HCT116 (cell line): ENCODE measurements at regions not wholly inside any gene's neighbourhood (a gene's known extent, or its start where the extent isn't known, plus 50 kb on each side); places are given as distances from the start of the nearest gene placed in this dataset.

Source experiments
- ATAC-seq: fragments of 200-7000 bp; cut with Tn5 transposase; 2 replicates; pipeline ENCODE4 v1.9.1; 2020; ENCODE audit warnings: mild to moderate bottlenecking, moderate library complexity
- BruUV-seq: library from RNA; stranded (reverse); fragments of 400-500 nt; replicated peaks from 2 replicates; lab custom pipeline; 2021; lab: Mats Ljungman, UMichigan
- CTCF ChIA-PET: fragments of 300-600 bp; sonication (Branson Sonifier 250); formaldehyde crosslinking; loops from one replicate; lab custom pipeline; 2021; ENCODE audit warnings: antibody characterized with exemption; lab: Charles Lee
- POLR2A ChIA-PET: fragments of 300-600, 350-600 bp; sonication (Branson Sonifier 250); formaldehyde crosslinking; loops from one replicate; lab custom pipeline; 2021; ENCODE audit warnings: antibody characterized with exemption; lab: Charles Lee
- RAD21 ChIA-PET, 2 experiments: fragments of 300-600 bp; sonication (Branson Sonifier 250); formaldehyde crosslinking; loops; one replicate each; lab custom pipeline; 2023; ENCODE audit warnings: low total read pairs in 2 of 2; ENCODE audit not compliant: uncharacterized antibody in 2 of 2, unreplicated experiment in 2 of 2, low non-redundant PET in 1 of 2; lab: Charles Lee
- DNase-seq: peaks from one replicate; pipeline ENCODE4 v3.0.0-alpha.2; 2010; ENCODE audit warnings: low read depth, low spot score
- H2AFZ ChIP-seq: fragments of 200-600 bp; shearing (Covaris generic), sonication (generic); 2 replicates; pipeline ENCODE4 v1.6.1; 2017; ENCODE audit warnings: low read depth, mixed run types, mixed read lengths, antibody characterized with exemption, low read length; ENCODE audit not compliant: poor library complexity, severe bottlenecking
- H3K27ac ChIP-seq: 2 replicates; pipeline ENCODE4 v1.5.1; 2012; ENCODE audit warnings: low read depth, low read length
- H3K27me3 ChIP-seq: fragments of 200-600 bp; sonication (generic); 2 replicates; pipeline ENCODE4 v1.6.1; 2016; ENCODE audit warnings: mixed run types, low read length, mixed read lengths; ENCODE audit not compliant: insufficient read depth
- H3K36me3 ChIP-seq, 2 experiments: fragments of 200-500 bp in 1 of 2; fragments of 200-600 bp in 1 of 2; sonication (Bioruptor generic) in 1 of 2; sonication (generic) in 1 of 2; 2 replicates each; pipeline versions ENCODE4 v1.5.1 to v1.6.1; 2014 to 2016; ENCODE audit warnings: low read length in 2 of 2, inconsistent platforms in 1 of 2, mixed read lengths in 1 of 2, mixed run types in 1 of 2; ENCODE audit not compliant: insufficient read depth in 2 of 2, control insufficient read depth in 1 of 2
- H3K4me1 ChIP-seq, 2 experiments: fragments of 200-600 bp in 1 of 2; sonication (generic) in 1 of 2; 2 replicates each; pipeline versions ENCODE4 v1.5.1 to v1.6.1; 2012 to 2017; ENCODE audit warnings: low read length in 2 of 2, inconsistent platforms in 1 of 2, mild to moderate bottlenecking in 1 of 2, mixed read lengths in 1 of 2, mixed run types in 1 of 2, moderate library complexity in 1 of 2; ENCODE audit not compliant: insufficient read depth in 2 of 2, control insufficient read depth in 1 of 2
- H3K4me2 ChIP-seq: fragments of 200-600 bp; sonication (generic); 2 replicates; pipeline ENCODE4 v1.6.1; 2017; ENCODE audit warnings: mixed run types, low read length, mixed read lengths
- H3K4me3 ChIP-seq, 2 experiments: fragments of 200-600 bp in 1 of 2; sonication (generic) in 1 of 2; replicated peaks in 1 of 2; 2 replicates each; pipeline ENCODE4 v1.5.1; 2011 to 2016; ENCODE audit warnings: low read length in 2 of 2, control low read depth in 1 of 2, low read depth in 1 of 2, mild to moderate bottlenecking in 1 of 2, mixed read lengths in 1 of 2, mixed run types in 1 of 2
- H3K79me2 ChIP-seq: fragments of 200-600 bp; sonication (generic); 2 replicates; pipeline ENCODE4 v1.6.1; 2017; ENCODE audit warnings: mild to moderate bottlenecking, mixed run types, low read length, moderate library complexity, mixed read lengths; ENCODE audit not compliant: insufficient read depth
- H3K9ac ChIP-seq: fragments of 200-600 bp; sonication (generic); 2 replicates; pipeline ENCODE4 v1.6.1; 2016; ENCODE audit warnings: low read length, mixed read lengths
- H3K9me2 ChIP-seq: fragments of 200-600 bp; sonication (generic), shearing (Covaris generic); 2 replicates; pipeline ENCODE4 v1.6.1; 2017; ENCODE audit warnings: mixed run types, mild to moderate bottlenecking, moderate library complexity; ENCODE audit not compliant: insufficient read depth
- H3K9me3 ChIP-seq, 2 experiments: fragments of 200-500 bp in 1 of 2; fragments of 200-600 bp in 1 of 2; sonication (Bioruptor generic) in 1 of 2; sonication (generic) in 1 of 2; 2 replicates each; pipeline ENCODE4 v1.6.1; 2014 to 2017; ENCODE audit warnings: low read length in 2 of 2, mixed read lengths in 2 of 2, inconsistent platforms in 1 of 2, low read depth in 1 of 2, mild to moderate bottlenecking in 1 of 2, mixed run types in 1 of 2, moderate library complexity in 1 of 2; ENCODE audit not compliant: control insufficient read depth in 1 of 2, insufficient read depth in 1 of 2
- H4K20me1 ChIP-seq: fragments of 200-600 bp; sonication (generic), shearing (Covaris generic); 2 replicates; pipeline ENCODE4 v1.6.1; 2017; ENCODE audit warnings: mixed run types, mild to moderate bottlenecking, moderate library complexity; ENCODE audit not compliant: insufficient read depth
- CEBPB ChIP-seq: IDR thresholded peaks from 2 replicates; pipeline ENCODE4 v1.6.1; 2012; ENCODE audit warnings: low read depth
- EGR1 ChIP-seq: IDR thresholded peaks from 2 replicates; pipeline ENCODE4 v1.6.1; 2012; ENCODE audit warnings: low read depth
- ELF1 ChIP-seq: IDR thresholded peaks from 2 replicates; pipeline ENCODE4 v1.6.1; 2012; ENCODE audit warnings: low read depth, borderline replicate concordance
- EZH2 ChIP-seq: fragments of 200-600 bp; sonication (generic); IDR thresholded peaks from 2 replicates; pipeline ENCODE4 v1.6.1; 2017; ENCODE audit warnings: antibody characterized with exemption, mixed run types
- EZH2phosphoT487 ChIP-seq: fragments of 200-600 bp; IDR thresholded peaks from 2 replicates; pipeline ENCODE4 v1.6.1; 2018; ENCODE audit warnings: antibody characterized with exemption, borderline replicate concordance
- FOSL1 ChIP-seq: IDR thresholded peaks from 2 replicates; pipeline ENCODE4 v1.6.1; 2012; ENCODE audit warnings: low read depth
- JUND ChIP-seq: IDR thresholded peaks from 2 replicates; pipeline ENCODE4 v1.6.1; 2012
- POLR2A ChIP-seq: IDR thresholded peaks from 2 replicates; pipeline ENCODE4 v1.7.0; 2011; ENCODE audit warnings: borderline replicate concordance; ENCODE audit not compliant: insufficient read depth, insufficient read length; ENCODE audit errors: extremely low read depth
- POLR2AphosphoS5 ChIP-seq: IDR thresholded peaks from 2 replicates; pipeline ENCODE4 v1.6.1; 2011; ENCODE audit warnings: mild to moderate bottlenecking, low read depth, low read length, moderate library complexity
- RAD21 ChIP-seq: IDR thresholded peaks from 2 replicates; pipeline ENCODE4 v1.6.1; 2012; ENCODE audit warnings: low read depth, mild to moderate bottlenecking
- SIN3A ChIP-seq: IDR thresholded peaks from 2 replicates; pipeline ENCODE4 v1.6.1; 2012; ENCODE audit warnings: low read depth
- SP1 ChIP-seq: IDR thresholded peaks from 2 replicates; pipeline ENCODE4 v1.6.1; 2012; ENCODE audit warnings: low read depth
- SRF ChIP-seq: IDR thresholded peaks from 2 replicates; pipeline ENCODE4 v1.6.1; 2012; ENCODE audit warnings: low read depth
- TCF7L2 ChIP-seq: IDR thresholded peaks from 2 replicates; pipeline ENCODE4 v1.7.0; 2011; ENCODE audit warnings: borderline replicate concordance, inconsistent platforms; ENCODE audit not compliant: insufficient read depth, insufficient read length; ENCODE audit errors: extremely low read depth
- YY1 ChIP-seq: IDR thresholded peaks from 2 replicates; pipeline ENCODE4 v1.6.1; 2011; ENCODE audit warnings: low read length, low read depth, moderate library complexity, mild to moderate bottlenecking; ENCODE audit not compliant: insufficient replicate concordance; ENCODE audit errors: extremely low read depth
- intact Hi-C: fragments of 100-400 bp; cut with micrococcal nuclease; formaldehyde crosslinking; loops from 2 replicates; pipeline ENCODE4 v1.10.0; 2022
- TF ChIP-seq, protein P1 (sequence below): IDR thresholded peaks from 2 replicates; pipeline ENCODE4 v1.6.1; 2011; ENCODE audit warnings: mild to moderate bottlenecking, low read length, moderate library complexity; ENCODE audit not compliant: insufficient replicate concordance; ENCODE audit errors: extremely low read depth
- TF ChIP-seq, protein P2 (sequence below), 3 experiments: fragments of 200-600 bp in 1 of 3; sonication (generic) in 1 of 3; IDR thresholded peaks in 2 of 3; conservative IDR thresholded peaks in 1 of 3; 2 replicates each; pipeline ENCODE4 v1.5.1; 2012 to 2017; ENCODE audit warnings: low read depth in 2 of 3, low read length in 2 of 3, antibody characterized with exemption in 1 of 3, borderline replicate concordance in 1 of 3, control low read depth in 1 of 3, mild to moderate bottlenecking in 1 of 3, mixed read lengths in 1 of 3, mixed run types in 1 of 3, moderate library complexity in 1 of 3; ENCODE audit not compliant: insufficient read depth in 1 of 3
- TF ChIP-seq, protein P3 (sequence below): IDR thresholded peaks from 2 replicates; pipeline ENCODE4 v1.6.1; 2012; ENCODE audit warnings: low read depth

DNA sequence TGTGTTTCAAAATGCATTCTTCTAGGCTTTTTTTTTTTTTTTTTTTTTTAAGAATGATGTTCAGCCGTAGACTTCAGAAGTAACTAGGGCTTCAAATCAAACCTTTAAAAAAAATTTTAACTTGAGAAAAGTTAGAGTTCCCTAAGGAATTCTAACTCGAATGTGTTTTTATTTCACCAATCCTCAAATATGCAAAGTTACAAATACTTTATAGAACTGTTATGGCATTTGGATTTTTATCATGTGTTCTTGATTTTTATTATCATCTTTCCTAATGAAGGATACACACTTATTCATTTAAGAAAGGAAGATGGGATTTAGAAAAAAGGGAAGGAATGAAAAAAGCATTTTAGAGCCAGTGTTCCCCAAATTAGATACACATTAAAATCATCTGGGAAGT is 200.6 kb upstream of the LDB2 start:
- ATAC-seq (no peak), DNase-seq (no peak)
- Histone ChIP-seq H3K9me2 (no peaks in the 10 kb centered on the region), H3K4me1 (no peaks in the 10 kb centered on the region), H2AFZ (no peak overlapping the region), H3K36me3 (no peaks in the 10 kb centered on the region), H4K20me1 (no peaks in the 10 kb centered on the region), H3K9me3 (no peaks in the 10 kb centered on the region), H3K4me2 (no peak overlapping the region), H3K4me3 (no peak overlapping the region), H3K9ac (no peak overlapping the region), H3K27me3 (peaks cover 11% of the 10 kb centered on the region; the same call in 1 of the 2 replicates)
- ChIA-PET CTCF (no interaction called here), RAD21 (no interaction called here), POLR2A (no interaction called here)
- no TSS peak for BruUV-seq
- intact Hi-C loops = no loop called here
- TF ChIP-seq SP1 (no peak), EZH2phosphoT487 (no peak), YY1 (no peak), RAD21 (no peak), SIN3A (no peak), POLR2AphosphoS5 (no peak), EGR1 (no peak), TCF7L2 (no peak), JUND (no peak), FOSL1 (no peak), CEBPB (no peak), EZH2 (no peak), ELF1 (no peak), SRF (no peak), POLR2A (no peak)
- TF ChIP-seq, protein P1, sequence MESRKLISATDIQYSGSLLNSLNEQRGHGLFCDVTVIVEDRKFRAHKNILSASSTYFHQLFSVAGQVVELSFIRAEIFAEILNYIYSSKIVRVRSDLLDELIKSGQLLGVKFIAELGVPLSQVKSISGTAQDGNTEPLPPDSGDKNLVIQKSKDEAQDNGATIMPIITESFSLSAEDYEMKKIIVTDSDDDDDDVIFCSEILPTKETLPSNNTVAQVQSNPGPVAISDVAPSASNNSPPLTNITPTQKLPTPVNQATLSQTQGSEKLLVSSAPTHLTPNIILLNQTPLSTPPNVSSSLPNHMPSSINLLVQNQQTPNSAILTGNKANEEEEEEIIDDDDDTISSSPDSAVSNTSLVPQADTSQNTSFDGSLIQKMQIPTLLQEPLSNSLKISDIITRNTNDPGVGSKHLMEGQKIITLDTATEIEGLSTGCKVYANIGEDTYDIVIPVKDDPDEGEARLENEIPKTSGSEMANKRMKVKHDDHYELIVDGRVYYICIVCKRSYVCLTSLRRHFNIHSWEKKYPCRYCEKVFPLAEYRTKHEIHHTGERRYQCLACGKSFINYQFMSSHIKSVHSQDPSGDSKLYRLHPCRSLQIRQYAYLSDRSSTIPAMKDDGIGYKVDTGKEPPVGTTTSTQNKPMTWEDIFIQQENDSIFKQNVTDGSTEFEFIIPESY = no peak
- TF ChIP-seq, protein P2, sequence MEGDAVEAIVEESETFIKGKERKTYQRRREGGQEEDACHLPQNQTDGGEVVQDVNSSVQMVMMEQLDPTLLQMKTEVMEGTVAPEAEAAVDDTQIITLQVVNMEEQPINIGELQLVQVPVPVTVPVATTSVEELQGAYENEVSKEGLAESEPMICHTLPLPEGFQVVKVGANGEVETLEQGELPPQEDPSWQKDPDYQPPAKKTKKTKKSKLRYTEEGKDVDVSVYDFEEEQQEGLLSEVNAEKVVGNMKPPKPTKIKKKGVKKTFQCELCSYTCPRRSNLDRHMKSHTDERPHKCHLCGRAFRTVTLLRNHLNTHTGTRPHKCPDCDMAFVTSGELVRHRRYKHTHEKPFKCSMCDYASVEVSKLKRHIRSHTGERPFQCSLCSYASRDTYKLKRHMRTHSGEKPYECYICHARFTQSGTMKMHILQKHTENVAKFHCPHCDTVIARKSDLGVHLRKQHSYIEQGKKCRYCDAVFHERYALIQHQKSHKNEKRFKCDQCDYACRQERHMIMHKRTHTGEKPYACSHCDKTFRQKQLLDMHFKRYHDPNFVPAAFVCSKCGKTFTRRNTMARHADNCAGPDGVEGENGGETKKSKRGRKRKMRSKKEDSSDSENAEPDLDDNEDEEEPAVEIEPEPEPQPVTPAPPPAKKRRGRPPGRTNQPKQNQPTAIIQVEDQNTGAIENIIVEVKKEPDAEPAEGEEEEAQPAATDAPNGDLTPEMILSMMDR (IDR thresholded peaks at IDR 0.05 in 2 of 3, conservative IDR thresholded peaks at IDR 0.05 in 1 of 3; ENCODE audit: borderline replicate concordance in 1 of 3, insufficient read depth in 1 of 3, low read depth in 2 of 3, low read length in 2 of 3) = no peak
- TF ChIP-seq, protein P3, sequence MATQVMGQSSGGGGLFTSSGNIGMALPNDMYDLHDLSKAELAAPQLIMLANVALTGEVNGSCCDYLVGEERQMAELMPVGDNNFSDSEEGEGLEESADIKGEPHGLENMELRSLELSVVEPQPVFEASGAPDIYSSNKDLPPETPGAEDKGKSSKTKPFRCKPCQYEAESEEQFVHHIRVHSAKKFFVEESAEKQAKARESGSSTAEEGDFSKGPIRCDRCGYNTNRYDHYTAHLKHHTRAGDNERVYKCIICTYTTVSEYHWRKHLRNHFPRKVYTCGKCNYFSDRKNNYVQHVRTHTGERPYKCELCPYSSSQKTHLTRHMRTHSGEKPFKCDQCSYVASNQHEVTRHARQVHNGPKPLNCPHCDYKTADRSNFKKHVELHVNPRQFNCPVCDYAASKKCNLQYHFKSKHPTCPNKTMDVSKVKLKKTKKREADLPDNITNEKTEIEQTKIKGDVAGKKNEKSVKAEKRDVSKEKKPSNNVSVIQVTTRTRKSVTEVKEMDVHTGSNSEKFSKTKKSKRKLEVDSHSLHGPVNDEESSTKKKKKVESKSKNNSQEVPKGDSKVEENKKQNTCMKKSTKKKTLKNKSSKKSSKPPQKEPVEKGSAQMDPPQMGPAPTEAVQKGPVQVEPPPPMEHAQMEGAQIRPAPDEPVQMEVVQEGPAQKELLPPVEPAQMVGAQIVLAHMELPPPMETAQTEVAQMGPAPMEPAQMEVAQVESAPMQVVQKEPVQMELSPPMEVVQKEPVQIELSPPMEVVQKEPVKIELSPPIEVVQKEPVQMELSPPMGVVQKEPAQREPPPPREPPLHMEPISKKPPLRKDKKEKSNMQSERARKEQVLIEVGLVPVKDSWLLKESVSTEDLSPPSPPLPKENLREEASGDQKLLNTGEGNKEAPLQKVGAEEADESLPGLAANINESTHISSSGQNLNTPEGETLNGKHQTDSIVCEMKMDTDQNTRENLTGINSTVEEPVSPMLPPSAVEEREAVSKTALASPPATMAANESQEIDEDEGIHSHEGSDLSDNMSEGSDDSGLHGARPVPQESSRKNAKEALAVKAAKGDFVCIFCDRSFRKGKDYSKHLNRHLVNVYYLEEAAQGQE = no peak
- TF ChIP-seq, all 23 proteins: peak for 0
- H3K27ac ChIP-seq = no peak overlapping the region
- no peaks in the 10 kb centered on the region for H3K79me2 ChIP-seq
